IPS-11a (cell line): ENCODE measurements at regions not wholly inside any gene's neighbourhood (a gene's known extent, or its start where the extent isn't known, plus 50 kb on each side); places are given as distances from the start of the nearest gene placed in this dataset.

ENCODE experiments used
- H3K4me3 ChIP-seq: one replicate; pipeline ENCODE4 v1.5.1; 2013; ENCODE audit warnings: low read depth, low read length, control low read depth

- H3K4me3 ChIP-seq, result no peak overlapping the region
Measured at GRCh38 chr4:178258603-178259002, 816.4 kb upstream of the AGA start.

GRCh38 chr4:178259566-178259965 lies 817.3 kb upstream of the AGA start:
- no peak overlapping the region for H3K4me3 ChIP-seq

GRCh38 chr4:178264001-178264400 lies 821.8 kb upstream of the AGA start:
- no peak overlapping the region for H3K4me3 ChIP-seq

- no peak overlapping the region for H3K4me3 ChIP-seq
Measured at GRCh38 chr4:178271386-178271785, 829.1 kb upstream of the AGA start.

GRCh38 chr4:178273168-178273567 lies 830.9 kb upstream of the AGA start:
- H3K4me3 ChIP-seq, result no peak overlapping the region

GRCh38 chr4:178275671-178276360 lies 833.6 kb upstream of the AGA start:
- H3K4me3 ChIP-seq, result no peak overlapping the region

GRCh38 chr4:178280362-178280761 lies 838.1 kb upstream of the AGA start:
- no peak overlapping the region for H3K4me3 ChIP-seq

- H3K4me3 ChIP-seq, result no peak overlapping the region
Measured at GRCh38 chr4:178288462-178288861, 846.2 kb upstream of the AGA start.

- no peak overlapping the region for H3K4me3 ChIP-seq
Measured at GRCh38 chr4:178293601-178294000, 851.4 kb upstream of the AGA start.

- no peak overlapping the region for H3K4me3 ChIP-seq
Measured at GRCh38 chr4:178296669-178297068, 854.4 kb upstream of the AGA start.

- H3K4me3 ChIP-seq, result no peak overlapping the region
Measured at GRCh38 chr4:178306565-178306964, 864.3 kb upstream of the AGA start.

GRCh38 chr4:178309890-178310289 lies 867.7 kb upstream of the AGA start:
- no peak overlapping the region for H3K4me3 ChIP-seq

- H3K4me3 ChIP-seq, result no peak overlapping the region
Measured at GRCh38 chr4:178311997-178312396, 869.8 kb upstream of the AGA start.

GRCh38 chr4:178314287-178314686 lies 872.0 kb upstream of the AGA start:
- no peak overlapping the region for H3K4me3 ChIP-seq

- no peak overlapping the region for H3K4me3 ChIP-seq
Measured at GRCh38 chr4:178316211-178316610, 874.0 kb upstream of the AGA start.

GRCh38 chr4:178320003-178320402 lies 877.8 kb upstream of the AGA start:
- H3K4me3 ChIP-seq, result no peak overlapping the region

GRCh38 chr4:178322524-178323183 lies 880.4 kb upstream of the AGA start:
- H3K4me3 ChIP-seq, result no peak overlapping the region

GRCh38 chr4:178329226-178329872 lies 887.1 kb upstream of the AGA start:
- no peak overlapping the region for H3K4me3 ChIP-seq

GRCh38 chr4:178333355-178333754 lies 891.1 kb upstream of the AGA start:
- no peak overlapping the region for H3K4me3 ChIP-seq

GRCh38 chr4:178339769-178340168 lies 897.5 kb upstream of the AGA start:
- no peak overlapping the region for H3K4me3 ChIP-seq

GRCh38 chr4:178340468-178340867 lies 898.2 kb upstream of the AGA start:
- H3K4me3 ChIP-seq, result no peak overlapping the region

- no peak overlapping the region for H3K4me3 ChIP-seq
Measured at GRCh38 chr4:178344096-178344495, 901.9 kb upstream of the AGA start.
